Endothelial cell of umbilical vein (primary cell): ENCODE measurements at regions not wholly inside any gene's neighbourhood (a gene's known extent, or its start where the extent isn't known, plus 50 kb on each side); places are given as distances from the start of the nearest gene placed in this dataset.

Experiments used
- BruUV-seq: library from RNA; stranded (reverse); fragments of 400-500 nt; replicated peaks from 2 replicates; lab custom pipeline; 2021; lab: Mats Ljungman, UMichigan
- CTCF ChIA-PET: fragments of 300-600, 350-600 bp; sonication (Branson Sonifier 250); formaldehyde crosslinking; loops from one replicate; lab custom pipeline; 2021; ENCODE audit warnings: antibody characterized with exemption, inconsistent platforms; lab: Charles Lee
- POLR2A ChIA-PET: fragments of 300-600, 350-600 bp; sonication (Branson Sonifier 250); formaldehyde crosslinking; loops from one replicate; lab custom pipeline; 2021; ENCODE audit warnings: antibody characterized with exemption, inconsistent platforms; lab: Charles Lee
- DNase-seq: peaks from one replicate; pipeline ENCODE4 v3.0.0-alpha.2; 2011; ENCODE audit warnings: low read depth, low spot score
- FAIRE-seq: peaks from 2 replicates; lab custom pipeline; 2011; peaks lifted over from hg19 to GRCh38; lab: Jason Lieb, UNC
- H2AFZ ChIP-seq: 2 replicates; pipeline ENCODE4 v1.6.0; 2012; ENCODE audit warnings: low read depth, low read length, control low read depth, inconsistent platforms
- H3K27ac ChIP-seq: 2 replicates; pipeline ENCODE4 v1.5.1; 2011; ENCODE audit warnings: low read depth, mild to moderate bottlenecking, control low read depth, low read length, moderate library complexity; ENCODE audit not compliant: insufficient read depth
- H3K27me3 ChIP-seq, 2 experiments: 2 replicates each; pipeline versions ENCODE4 v1.6.0 to v1.6.1; 2011; ENCODE audit warnings: low read length in 2 of 2, mixed read lengths in 1 of 2; ENCODE audit not compliant: control insufficient read depth in 2 of 2, insufficient read depth in 2 of 2
- H3K36me3 ChIP-seq, 2 experiments: 2 replicates in 1 of 2; 3 replicates in 1 of 2; pipeline ENCODE4 v1.5.1; 2011; ENCODE audit warnings: low read length in 2 of 2, mild to moderate bottlenecking in 1 of 2, moderate library complexity in 1 of 2; ENCODE audit not compliant: control insufficient read depth in 2 of 2, insufficient read depth in 2 of 2; ENCODE audit errors: extremely low read depth in 1 of 2
- H3K4me1 ChIP-seq: 3 replicates; pipeline ENCODE4 v1.5.1; 2011; ENCODE audit warnings: mild to moderate bottlenecking, low read length; ENCODE audit not compliant: control insufficient read depth, insufficient read depth; ENCODE audit errors: extremely low read depth
- H3K4me2 ChIP-seq: 2 replicates; pipeline ENCODE4 v1.6.1; 2011; ENCODE audit warnings: low read length, control low read depth, mixed read lengths; ENCODE audit not compliant: insufficient read depth
- H3K4me3 ChIP-seq, 3 experiments: fragments of 200-600 bp in 1 of 3; sonication (generic), shearing (Covaris generic) in 1 of 3; replicated peaks in 1 of 3; 2 replicates each; pipeline ENCODE4 v1.5.1; 2011 to 2016; ENCODE audit warnings: control low read depth in 3 of 3, low read length in 3 of 3, mild to moderate bottlenecking in 2 of 3, inconsistent platforms in 1 of 3, low read depth in 1 of 3, moderate library complexity in 1 of 3; ENCODE audit not compliant: insufficient read depth in 1 of 3
- H3K79me2 ChIP-seq: 2 replicates; pipeline ENCODE4 v1.6.0; 2012; ENCODE audit warnings: low read length, inconsistent platforms; ENCODE audit not compliant: control insufficient read depth, insufficient read depth
- H3K9ac ChIP-seq: replicated peaks from 2 replicates; pipeline ENCODE3; 2011; ENCODE audit warnings: low read length, control low read depth; ENCODE audit not compliant: insufficient read depth; ENCODE audit errors: extremely low read depth
- H3K9me1 ChIP-seq: replicated peaks from 3 replicates; pipeline ENCODE4 v1.6.0; 2011; ENCODE audit warnings: mild to moderate bottlenecking, low read length; ENCODE audit not compliant: control insufficient read depth, insufficient read depth; ENCODE audit errors: extremely low read depth
- H3K9me3 ChIP-seq: replicated peaks from 2 replicates; pipeline ENCODE4 v1.5.1; 2012; ENCODE audit warnings: low read length, inconsistent platforms; ENCODE audit not compliant: control insufficient read depth, insufficient read depth
- H4K20me1 ChIP-seq: replicated peaks from 2 replicates; pipeline ENCODE3; 2011; ENCODE audit warnings: mild to moderate bottlenecking, low read length; ENCODE audit not compliant: control insufficient read depth, insufficient read depth; ENCODE audit errors: extremely low read depth
- CTCF ChIP-seq, 2 donors: IDR thresholded peaks; 1 replicate in 1 of 2; 2 replicates in 1 of 2; pipeline ENCODE4 v1.5.1; 2011; ENCODE audit warnings: low read length in 2 of 2, mild to moderate bottlenecking in 2 of 2, moderate library complexity in 2 of 2, control low read depth in 1 of 2, inconsistent platforms in 1 of 2, low read depth in 1 of 2; ENCODE audit not compliant: insufficient read depth in 1 of 2; ENCODE audit errors: extremely low read depth in 1 of 2
- EZH2 ChIP-seq: IDR thresholded peaks from 2 replicates; pipeline ENCODE4 v1.6.1; 2012; ENCODE audit warnings: borderline replicate concordance, low read depth, mild to moderate bottlenecking, moderate library complexity, low read length, inconsistent platforms; ENCODE audit not compliant: severe bottlenecking
- FOS ChIP-seq: IDR thresholded peaks from 2 replicates; pipeline ENCODE4 v1.6.1; 2011; ENCODE audit warnings: mild to moderate bottlenecking, low read length, moderate library complexity, borderline replicate concordance; ENCODE audit not compliant: insufficient read depth
- GATA2 ChIP-seq: IDR thresholded peaks from 2 replicates; pipeline ENCODE4 v1.7.0; 2011; ENCODE audit warnings: low read depth, mild to moderate bottlenecking, moderate library complexity, mixed read lengths, low read length; ENCODE audit not compliant: insufficient read length, insufficient read depth
- JUN ChIP-seq: IDR thresholded peaks from 2 replicates; pipeline ENCODE4 v1.6.1; 2011; ENCODE audit warnings: borderline replicate concordance, low read depth; ENCODE audit not compliant: insufficient read length, insufficient read depth
- MYC ChIP-seq: IDR thresholded peaks from one replicate; pipeline ENCODE4 v1.6.1; 2011; ENCODE audit warnings: mild to moderate bottlenecking, low read depth, low read length
- POLR2A ChIP-seq: IDR thresholded peaks from 2 replicates; pipeline ENCODE4 v1.6.1; 2012; ENCODE audit warnings: low read depth, mild to moderate bottlenecking, control low read depth, low read length
- POLR2AphosphoS5 ChIP-seq: IDR thresholded peaks from 2 replicates; pipeline ENCODE4 v1.6.1; 2012; ENCODE audit warnings: low read depth, mild to moderate bottlenecking, control low read depth, low read length, moderate library complexity; ENCODE audit not compliant: insufficient read depth
- dilution Hi-C: fragments of 300-500 bp; cut with MboI; formaldehyde crosslinking; loops from one replicate; pipeline ENCODE4 v1.15.0; 2019; ENCODE audit warnings: low sequenced_read_pairs; ENCODE audit not compliant: extremely low pct_ligation_motif_present
- intact Hi-C: fragments of 100-400 bp; cut with micrococcal nuclease; formaldehyde crosslinking; loops from one replicate; pipeline ENCODE4 v1.10.0; 2022
- TF ChIP-seq, protein P1 (sequence below): IDR thresholded peaks from 2 replicates; pipeline ENCODE4 v1.6.1; 2011; ENCODE audit not compliant: insufficient read depth, insufficient read length

- no peak overlapping the region for H3K4me3 ChIP-seq
- H3K27me3 ChIP-seq = no peaks in the 10 kb centered on the region
- dilution Hi-C loops (no loop called here), intact Hi-C loops (loop anchor here (1.0 kb wide), 1 partner anchor 293 kb away; no protein-coding TSS in a partner anchor)
- POLR2A ChIA-PET = interaction anchor here (0.6 kb wide), 1 partner anchor 284 kb away, joined by 3 read pairs; no protein-coding TSS in a partner anchor
- H3K27ac ChIP-seq = no peak overlapping the region
- H4K20me1 ChIP-seq = no peaks in the 10 kb centered on the region
- FAIRE-seq (no peak), DNase-seq (no peak)
- no peak overlapping the region for H3K9ac ChIP-seq
- no peak for TF ChIP-seq MYC
- no peak for TF ChIP-seq POLR2A
- TF ChIP-seq FOS = no peak
- TF ChIP-seq POLR2AphosphoS5 = no peak
- no peak for TF ChIP-seq EZH2
- TF ChIP-seq, protein P1, sequence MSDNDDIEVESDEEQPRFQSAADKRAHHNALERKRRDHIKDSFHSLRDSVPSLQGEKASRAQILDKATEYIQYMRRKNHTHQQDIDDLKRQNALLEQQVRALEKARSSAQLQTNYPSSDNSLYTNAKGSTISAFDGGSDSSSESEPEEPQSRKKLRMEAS = no peak
- no peak for TF ChIP-seq CTCF (IDR thresholded peaks at IDR 0.05; ENCODE audit: extremely low read depth in 1 of 2, insufficient read depth in 1 of 2, low read depth in 1 of 2, low read length in 2 of 2)
- no peak for TF ChIP-seq GATA2
- TF ChIP-seq JUN = no peak
- no peaks in the 10 kb centered on the region for H3K4me1 ChIP-seq
- no TSS peak for BruUV-seq
- no peak overlapping the region for H2AFZ ChIP-seq
- CTCF ChIA-PET = interaction anchor here (1.8 to 2.1 kb wide), 2 partner anchors 289 to 293 kb away, joined by 7 to 17 read pairs; no protein-coding TSS in a partner anchor
- no peaks in the 10 kb centered on the region for H3K79me2 ChIP-seq
- H3K9me3 ChIP-seq = no peaks in the 10 kb centered on the region
- H3K4me2 ChIP-seq = no peak overlapping the region
- H3K9me1 ChIP-seq = no peaks in the 10 kb centered on the region
- no peaks in the 10 kb centered on the region for H3K36me3 ChIP-seq
These were observed 147.1 kb downstream of the TANC2 start for GRCh38 chr17:63113167-63113566.
